Naive thymus-derived CD4-positive, alpha-beta T cell (primary cell): ENCODE measurements at regions not wholly inside any gene's neighbourhood (a gene's known extent, or its start where the extent isn't known, plus 50 kb on each side); places are given as distances from the start of the nearest gene placed in this dataset.

Experiments used
- ATAC-seq: fragments of 150-1000 bp; cut with Tn5 transposase; 2 replicates; pipeline ENCODE4 v1.10.0; 2021; ENCODE audit warnings: mild to moderate bottlenecking, moderate library complexity
- CTCF ChIA-PET: fragments of 350-600 bp; sonication (Branson Sonifier 250); formaldehyde crosslinking; loops from one replicate; lab custom pipeline; 2021; ENCODE audit warnings: antibody characterized with exemption; lab: Charles Lee
- POLR2A ChIA-PET: fragments of 350-600 bp; sonication (Branson Sonifier 250); formaldehyde crosslinking; loops from one replicate; lab custom pipeline; 2021; ENCODE audit warnings: antibody characterized with exemption, inconsistent platforms; lab: Charles Lee
- DNase-seq, 9 donors: peaks; one replicate each; pipeline versions ENCODE4 v3.0.0 to v3.0.0-alpha.2; 2020 to 2022; ENCODE audit warnings: mixed read lengths in 1 of 9
- H3K27ac ChIP-seq: one replicate; pipeline ENCODE4 v1.7.0; 2013; ENCODE audit warnings: mild to moderate bottlenecking, low read depth, low read length, moderate library complexity
- H3K27me3 ChIP-seq, 2 donors: one replicate each; pipeline ENCODE4 v1.7.0; 2013; ENCODE audit warnings: low read length in 2 of 2, mild to moderate bottlenecking in 2 of 2, moderate library complexity in 2 of 2; ENCODE audit not compliant: control insufficient read depth in 2 of 2, insufficient read depth in 2 of 2
- H3K36me3 ChIP-seq, 3 experiments: 1 replicate in 2 of 3; 2 replicates in 1 of 3; pipeline ENCODE4 v1.7.0; 2013; ENCODE audit warnings: low read length in 3 of 3, mild to moderate bottlenecking in 3 of 3, moderate library complexity in 1 of 3; ENCODE audit not compliant: insufficient read depth in 3 of 3, control insufficient read depth in 2 of 3
- H3K4me1 ChIP-seq, 2 donors: one replicate each; pipeline ENCODE4 v1.7.0; 2013; ENCODE audit warnings: low read length in 2 of 2, mild to moderate bottlenecking in 2 of 2, moderate library complexity in 1 of 2; ENCODE audit not compliant: control insufficient read depth in 2 of 2, insufficient read depth in 2 of 2
- H3K4me3 ChIP-seq: 2 replicates; pipeline ENCODE4 v1.7.0; 2013; ENCODE audit warnings: mild to moderate bottlenecking, low read length
- H3K9me3 ChIP-seq, 3 experiments: 1 replicate in 2 of 3; 2 replicates in 1 of 3; pipeline ENCODE4 v1.7.0; 2013; ENCODE audit warnings: low read length in 3 of 3; ENCODE audit not compliant: control insufficient read depth in 2 of 3
- H3K27ac Mint-ChIP-seq, 9 donors: one replicate each; pipeline ENCODE4 v1.8.0; 2020 to 2022; ENCODE audit warnings: mixed read lengths in 9 of 9, mild to moderate bottlenecking in 8 of 9, moderate library complexity in 5 of 9, inconsistent platforms in 2 of 9
- H3K27me3 Mint-ChIP-seq, 5 donors: one replicate each; pipeline ENCODE4 v1.8.0; 2021 to 2022; ENCODE audit warnings: mixed read lengths in 5 of 5, mild to moderate bottlenecking in 1 of 5
- H3K36me3 Mint-ChIP-seq, 5 donors: one replicate each; pipeline ENCODE4 v1.8.0; 2020 to 2022; ENCODE audit warnings: mixed read lengths in 5 of 5, mild to moderate bottlenecking in 3 of 5, inconsistent platforms in 1 of 5
- H3K4me1 Mint-ChIP-seq, 7 donors: one replicate each; pipeline ENCODE4 v1.8.0; 2020 to 2022; ENCODE audit warnings: mixed read lengths in 7 of 7, mild to moderate bottlenecking in 3 of 7, inconsistent platforms in 1 of 7
- H3K4me3 Mint-ChIP-seq, 10 donors: one replicate each; pipeline ENCODE4 v1.8.0; 2020 to 2022; ENCODE audit warnings: mild to moderate bottlenecking in 10 of 10, mixed read lengths in 10 of 10, moderate library complexity in 6 of 10, inconsistent platforms in 2 of 10
- H3K9me3 Mint-ChIP-seq, 11 donors: one replicate each; pipeline ENCODE4 v1.8.0; 2020 to 2022; ENCODE audit warnings: mixed read lengths in 11 of 11, mild to moderate bottlenecking in 4 of 11, inconsistent platforms in 1 of 11, moderate library complexity in 1 of 11
- intact Hi-C, 2 donors: fragments of 100-400 bp; cut with micrococcal nuclease; formaldehyde crosslinking; loops; one replicate each; pipeline ENCODE4 v1.15.1; 2023

GRCh38 chr5:156199045-156199444 is 127.9 kb upstream of the SGCD start:
- Mint-ChIP-seq H3K27me3 (peaks cover 0 to 6% (median 0%) of the 10 kb centered on the region in 5 donors), H3K36me3 (no peaks in the 10 kb centered on the region), H3K4me1 (no peaks in the 10 kb centered on the region), H3K4me3 (no peak overlapping the region), H3K9me3 (peaks cover 0 to 3% (median 0%) of the 10 kb centered on the region in 11 donors), H3K27ac (no peak overlapping the region)
- no peaks in the 10 kb centered on the region for H3K36me3 ChIP-seq
- no peaks in the 10 kb centered on the region for H3K27me3 ChIP-seq
- no peaks in the 10 kb centered on the region for H3K4me1 ChIP-seq
- ChIA-PET POLR2A (no interaction called here), CTCF (no interaction called here)
- intact Hi-C loops: no loop called here
- H3K9me3 ChIP-seq: no peaks in the 10 kb centered on the region
- H3K4me3 ChIP-seq: no peak overlapping the region
- ATAC-seq (no peak), DNase-seq (no peak)
- no peak overlapping the region for H3K27ac ChIP-seq

DNA sequence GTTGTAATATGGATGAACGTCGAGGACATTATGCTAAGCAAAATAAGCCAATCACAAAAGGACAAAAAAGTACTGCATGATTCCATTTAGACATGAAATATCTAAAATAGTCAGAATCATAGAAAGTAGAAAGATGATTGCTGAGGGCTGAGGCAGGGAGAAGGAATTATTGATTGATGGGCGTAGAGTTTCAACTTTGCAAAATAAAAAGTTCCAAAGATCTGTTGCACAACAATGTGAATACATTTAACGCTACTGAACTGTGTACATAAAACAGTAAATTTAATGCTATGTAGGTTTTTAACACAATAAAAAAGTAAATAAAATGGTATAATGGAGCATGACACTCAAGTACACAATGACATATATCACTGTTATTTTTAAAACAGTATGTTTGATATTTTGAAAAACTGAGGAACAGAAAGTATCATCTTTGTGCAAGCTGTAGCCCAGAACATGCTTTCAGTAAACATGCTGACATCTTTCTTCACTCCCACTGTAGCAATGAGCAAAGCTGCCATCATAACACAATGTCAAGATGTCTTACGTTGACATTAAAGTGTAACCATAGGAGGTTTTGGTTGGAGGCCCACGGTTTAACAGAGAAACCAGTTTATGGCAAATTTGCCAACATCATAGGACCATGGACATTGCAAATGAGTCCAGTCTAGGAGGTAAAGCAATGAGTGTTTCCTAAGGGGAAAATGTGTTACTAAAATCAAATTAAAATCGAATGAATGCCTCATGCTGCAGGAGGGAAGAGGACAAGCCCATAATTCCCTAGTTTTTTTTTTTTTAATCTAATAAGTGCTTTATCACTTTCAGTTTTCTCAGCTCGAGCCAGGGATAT is 125.8 kb upstream of the SGCD start:
- H3K27me3 ChIP-seq: no peaks in the 10 kb centered on the region
- H3K4me1 ChIP-seq: no peaks in the 10 kb centered on the region
- H3K27me3 Mint-ChIP-seq: peaks cover 0 to 5% (median 0%) of the 10 kb centered on the region in 5 donors
- H3K9me3 ChIP-seq: no peaks in the 10 kb centered on the region
- no peak overlapping the region for H3K4me3 ChIP-seq
- ATAC-seq: no peak
- CTCF ChIA-PET: no interaction called here
- no peak overlapping the region for H3K4me3 Mint-ChIP-seq
- peaks cover 0 to 3% (median 0%) of the 10 kb centered on the region in 11 donors for H3K9me3 Mint-ChIP-seq
- DNase-seq: no peak
- no peak overlapping the region for H3K27ac Mint-ChIP-seq
- no peaks in the 10 kb centered on the region for H3K36me3 Mint-ChIP-seq
- H3K4me1 Mint-ChIP-seq: no peaks in the 10 kb centered on the region
- intact Hi-C loops: no loop called here
- H3K27ac ChIP-seq: no peak overlapping the region
- no peaks in the 10 kb centered on the region for H3K36me3 ChIP-seq
- POLR2A ChIA-PET: no interaction called here

GRCh38 chr5:156201788-156202403 is 125.1 kb upstream of the SGCD start:
- ChIA-PET POLR2A (no interaction called here), CTCF (no interaction called here)
- no peak for ATAC-seq
- Mint-ChIP-seq H3K9me3 (peaks cover 0 to 3% (median 0%) of the 10 kb centered on the region in 11 donors), H3K36me3 (no peaks in the 10 kb centered on the region), H3K27ac (no peak overlapping the region), H3K4me1 (no peaks in the 10 kb centered on the region), H3K4me3 (no peak overlapping the region), H3K27me3 (peaks cover 0 to 5% (median 0%) of the 10 kb centered on the region in 5 donors)
- intact Hi-C loops: no loop called here
- no peaks in the 10 kb centered on the region for H3K36me3 ChIP-seq
- no peaks in the 10 kb centered on the region for H3K4me1 ChIP-seq
- no peaks in the 10 kb centered on the region for H3K9me3 ChIP-seq
- no peak for DNase-seq
- H3K27me3 ChIP-seq: no peaks in the 10 kb centered on the region
- no peak overlapping the region for H3K27ac ChIP-seq
- no peak overlapping the region for H3K4me3 ChIP-seq

DNA sequence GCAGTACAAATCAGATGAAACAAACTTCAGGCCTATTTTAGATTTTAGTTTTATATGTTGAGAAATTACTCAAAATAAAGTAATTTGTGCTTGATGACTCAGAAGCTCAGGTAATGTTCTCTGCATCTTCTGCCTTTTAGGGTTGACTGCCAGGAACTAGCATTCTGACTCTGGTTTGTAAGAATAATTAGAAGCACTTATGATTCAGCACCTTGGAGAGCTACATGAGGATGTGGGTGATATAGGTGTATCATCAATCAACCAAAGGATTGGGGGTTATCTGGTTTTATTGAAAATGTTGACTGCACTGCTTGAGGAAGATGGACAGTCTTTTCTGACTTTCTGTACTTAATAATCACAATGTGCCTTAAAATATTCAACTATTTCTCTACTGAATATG is 118.7 kb upstream of the SGCD start:
- CTCF ChIA-PET: no interaction called here
- ATAC-seq (no peak), DNase-seq (peak in 1 of 9 donors; percentile 3)
- Mint-ChIP-seq H3K9me3 (peaks cover 0 to 9% (median 2%) of the 10 kb centered on the region in 11 donors), H3K4me3 (no peak overlapping the region), H3K27me3 (peaks cover 0 to 5% (median 0%) of the 10 kb centered on the region in 5 donors), H3K27ac (no peak overlapping the region), H3K4me1 (no peaks in the 10 kb centered on the region), H3K36me3 (no peaks in the 10 kb centered on the region)
- POLR2A ChIA-PET: no interaction called here
- no peaks in the 10 kb centered on the region for H3K27me3 ChIP-seq
- intact Hi-C loops: no loop called here
- H3K36me3 ChIP-seq: no peaks in the 10 kb centered on the region
- H3K9me3 ChIP-seq: no peaks in the 10 kb centered on the region
- no peak overlapping the region for H3K4me3 ChIP-seq
- no peaks in the 10 kb centered on the region for H3K4me1 ChIP-seq
- H3K27ac ChIP-seq: no peak overlapping the region

DNA sequence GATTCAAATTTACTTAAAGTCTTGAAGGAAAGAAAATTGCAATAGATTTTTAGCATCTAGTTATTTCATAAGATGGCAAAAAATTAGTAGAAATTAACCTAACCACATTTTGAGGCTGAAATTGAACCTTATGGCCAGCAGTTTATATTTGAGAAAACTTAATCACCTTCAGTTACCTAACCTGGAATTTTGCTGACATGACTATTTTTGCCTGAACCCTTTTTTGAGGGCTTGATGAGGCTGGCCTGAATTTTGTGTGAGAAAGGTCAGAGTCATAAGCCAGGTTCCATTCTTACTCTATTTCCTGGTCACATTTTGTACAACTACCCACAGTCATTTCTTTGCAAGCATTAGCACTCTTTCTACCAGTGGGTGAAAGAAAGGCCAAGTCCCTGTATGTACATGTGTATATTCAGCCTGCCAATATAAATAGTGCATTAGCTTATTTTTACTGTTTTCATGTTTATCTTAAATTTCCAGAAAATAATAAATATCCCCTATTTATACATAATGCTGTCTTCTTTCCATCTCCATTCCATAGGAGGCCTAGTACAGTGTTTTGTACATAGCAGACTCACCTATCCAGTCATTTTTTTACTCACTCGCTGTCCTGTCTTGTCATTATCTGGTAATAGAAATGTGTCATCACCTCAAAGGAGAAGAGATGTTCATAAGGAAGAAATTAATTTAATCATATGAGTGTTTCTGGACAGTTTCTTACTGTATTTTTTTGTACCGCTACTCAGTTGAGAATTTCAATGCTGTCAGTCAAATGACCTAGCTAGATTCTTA is 108.4 kb upstream of the SGCD start:
- Histone ChIP-seq H3K27me3 (no peaks in the 10 kb centered on the region), H3K9me3 (no peaks in the 10 kb centered on the region), H3K4me3 (no peak overlapping the region), H3K36me3 (no peaks in the 10 kb centered on the region), H3K27ac (no peak overlapping the region), H3K4me1 (no peaks in the 10 kb centered on the region)
- Mint-ChIP-seq H3K36me3 (no peaks in the 10 kb centered on the region), H3K4me1 (no peaks in the 10 kb centered on the region), H3K4me3 (no peak overlapping the region), H3K27ac (no peak overlapping the region), H3K9me3 (peaks cover 0 to 7% (median 2%) of the 10 kb centered on the region in 11 donors), H3K27me3 (peaks cover 0 to 6% (median 0%) of the 10 kb centered on the region in 5 donors)
- CTCF ChIA-PET: no interaction called here
- POLR2A ChIA-PET: no interaction called here
- no peak for ATAC-seq
- DNase-seq: no peak
- intact Hi-C loops: no loop called here

- Mint-ChIP-seq H3K36me3 (no peaks in the 10 kb centered on the region), H3K4me1 (no peaks in the 10 kb centered on the region), H3K4me3 (no peak overlapping the region), H3K27me3 (peaks cover 0 to 6% (median 0%) of the 10 kb centered on the region in 5 donors), H3K9me3 (peaks cover 0 to 4% (median 0%) of the 10 kb centered on the region in 11 donors), H3K27ac (no peak overlapping the region)
- Histone ChIP-seq H3K9me3 (no peaks in the 10 kb centered on the region), H3K36me3 (no peaks in the 10 kb centered on the region), H3K4me1 (no peaks in the 10 kb centered on the region), H3K4me3 (no peak overlapping the region), H3K27me3 (no peaks in the 10 kb centered on the region), H3K27ac (no peak overlapping the region)
- ChIA-PET POLR2A (no interaction called here), CTCF (no interaction called here)
- DNase-seq (no peak), ATAC-seq (no peak)
- intact Hi-C loops: no loop called here
Measured at GRCh38 chr5:156219483-156220005, 107.4 kb upstream of the SGCD start.
